Fibroblast of skin of left quadriceps (primary cell): ENCODE measurements at regions not wholly inside any gene's neighbourhood (a gene's known extent, or its start where the extent isn't known, plus 50 kb on each side); places are given as distances from the start of the nearest gene placed in this dataset.
"Not testable (repeated sequence)": the region's sequence is repeated elsewhere in the genome, so short reads cannot be mapped to it uniquely, and the experiment has no call there.

Experiments
- DNase-seq, 2 experiments: peaks; one replicate each; pipeline ENCODE4 v3.0.0-alpha.2; 2013; ENCODE audit warnings: low read depth in 2 of 2

DNA sequence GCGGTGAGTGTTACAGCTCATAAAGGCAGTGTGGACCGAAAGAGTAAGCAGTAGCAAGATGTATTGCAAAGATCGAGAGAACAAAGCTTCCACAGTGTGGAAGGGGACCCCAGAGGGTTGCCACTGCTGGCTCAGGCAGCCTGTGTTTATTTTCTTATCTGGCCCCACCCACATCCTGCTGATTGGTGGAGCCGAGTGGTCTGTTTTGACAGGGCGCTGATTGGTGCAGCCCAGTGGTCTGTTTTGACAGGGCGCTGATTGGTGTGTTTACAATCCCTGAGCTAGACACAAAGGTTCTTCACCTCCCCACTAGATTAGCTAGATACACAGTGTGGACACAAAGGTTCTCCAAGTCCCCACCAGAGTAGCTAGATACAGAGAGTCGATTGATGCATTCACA, 747.8 kb upstream of the NRXN1 start:
- not testable (repeated sequence) for DNase-seq

GRCh38 chr2:51778806-51779205, 746.9 kb upstream of the NRXN1 start:
- DNase-seq: no peak

DNA sequence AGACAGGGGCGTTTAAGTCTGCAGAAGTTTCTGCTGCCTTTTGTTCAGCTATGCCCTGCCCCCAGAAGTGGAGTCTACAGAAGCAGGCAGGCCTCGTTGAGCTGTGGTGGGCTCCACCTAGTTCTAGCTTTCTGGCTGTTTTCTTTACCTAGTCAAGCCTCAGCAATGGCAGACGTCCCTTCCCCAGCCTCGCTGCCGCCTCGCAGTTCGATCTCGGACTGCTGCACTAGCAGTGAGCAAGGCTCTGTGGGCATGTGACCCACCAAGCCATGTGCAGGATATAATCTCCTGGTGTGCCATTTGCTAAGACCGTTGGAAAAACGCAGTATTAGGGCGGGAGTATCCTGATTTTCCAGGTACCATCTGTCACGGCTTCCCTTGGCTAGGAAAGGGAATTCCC, 742.7 kb upstream of the NRXN1 start:
- DNase-seq: not testable (repeated sequence)

DNA sequence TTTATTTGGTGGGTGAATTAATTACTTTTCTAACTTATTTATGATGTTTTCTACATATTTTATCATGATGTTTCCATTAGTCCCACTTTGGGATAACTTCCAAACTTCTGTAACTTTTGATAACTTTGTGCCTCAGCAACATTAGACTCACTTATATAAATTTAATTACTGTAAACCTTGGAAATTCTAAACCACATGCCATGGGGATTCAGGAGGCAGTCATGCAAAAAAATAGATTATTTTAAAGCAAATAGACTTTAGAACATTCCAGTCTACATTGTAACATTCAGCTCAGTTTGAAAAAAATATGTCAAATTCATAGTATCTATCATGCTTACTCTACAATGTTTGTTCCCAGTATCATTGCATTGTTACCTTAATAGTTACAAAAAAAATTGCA, 728.5 kb upstream of the NRXN1 start:
- DNase-seq: no peak

GRCh38 chr2:51758081-51758480, 726.1 kb upstream of the NRXN1 start:
- DNase-seq: no peak

DNA sequence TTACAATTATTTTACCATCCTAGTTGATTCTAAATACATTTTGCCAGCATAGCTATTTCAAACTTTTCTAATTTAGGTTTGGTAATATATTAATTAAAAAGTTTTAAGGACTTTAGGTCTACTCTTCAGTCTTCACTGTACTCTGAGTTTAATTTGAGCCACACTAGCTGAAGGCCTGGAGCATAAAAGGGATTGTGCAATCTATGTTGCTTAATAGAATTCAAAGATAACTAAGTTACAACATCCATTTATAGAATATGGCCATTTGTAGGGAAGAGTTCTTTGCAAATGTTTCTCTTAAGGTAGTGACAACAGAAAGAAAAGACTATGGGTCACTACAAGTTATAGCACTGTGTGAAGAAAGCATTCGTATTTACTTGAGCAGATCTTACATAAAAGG, 702.2 kb upstream of the NRXN1 start:
- DNase-seq: peak in 1 of 2 experiments; percentile 29

- no peak for DNase-seq
These were observed 691.8 kb upstream of the NRXN1 start for GRCh38 chr2:51723691-51724090.

- peak; percentile 62 for DNase-seq
These were observed 690.4 kb upstream of the NRXN1 start for GRCh38 chr2:51722311-51722710.

DNA sequence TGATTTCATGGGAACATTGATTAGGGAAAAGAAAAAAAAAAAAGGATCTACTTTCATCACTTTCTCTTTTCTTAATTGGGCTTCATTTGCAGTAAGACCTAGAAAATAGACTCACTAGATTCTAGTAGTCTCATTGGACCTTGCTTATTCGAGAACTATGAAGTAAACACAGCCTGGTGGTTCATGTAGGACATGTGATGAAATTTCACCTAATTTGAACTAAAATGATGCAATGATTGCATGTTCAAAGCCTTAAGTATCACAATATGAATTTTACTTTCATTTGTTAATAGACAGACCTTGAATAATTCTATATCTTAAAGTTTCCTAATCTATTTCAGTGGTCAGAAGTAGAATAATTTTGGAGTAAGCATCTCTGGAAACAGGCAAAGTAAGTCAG, 688.9 kb upstream of the NRXN1 start:
- DNase-seq: no peak

GRCh38 chr2:51718881-51719280, 686.9 kb upstream of the NRXN1 start:
- DNase-seq: no peak

GRCh38 chr2:51717312-51717711, 685.4 kb upstream of the NRXN1 start:
- DNase-seq: peak; percentile 63 to 68

- peak in 1 of 2 experiments; percentile 53 for DNase-seq
These were observed 679.8 kb upstream of the NRXN1 start for GRCh38 chr2:51711766-51712165.

GRCh38 chr2:51710222-51710621, 678.3 kb upstream of the NRXN1 start:
- DNase-seq: no peak

GRCh38 chr2:51707625-51708024, 675.7 kb upstream of the NRXN1 start:
- DNase-seq: no peak

GRCh38 chr2:51706220-51706619, 674.3 kb upstream of the NRXN1 start:
- DNase-seq: no peak

- DNase-seq: no peak
These were observed 673.5 kb upstream of the NRXN1 start for GRCh38 chr2:51705417-51705816.

GRCh38 chr2:51698021-51698420, 666.1 kb upstream of the NRXN1 start:
- DNase-seq: no peak

DNA sequence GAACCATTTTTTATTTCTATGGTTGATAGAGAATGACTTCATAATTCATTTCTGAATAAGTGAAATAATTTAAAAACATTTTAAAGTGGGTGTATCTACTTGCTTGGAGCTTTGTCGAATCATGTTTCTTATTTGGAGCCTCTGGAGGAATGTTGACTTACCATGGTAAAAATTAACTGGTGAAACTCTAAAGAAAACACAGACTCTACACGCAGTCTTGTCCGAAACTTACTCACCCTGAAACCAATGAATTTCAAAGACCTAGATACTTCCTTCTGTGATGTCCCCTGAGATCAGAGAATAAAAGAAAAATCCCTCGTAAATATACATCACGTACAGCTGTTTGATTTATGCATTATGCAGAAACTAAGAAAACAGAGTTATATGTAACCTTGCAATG, 665.2 kb upstream of the NRXN1 start:
- no peak for DNase-seq

DNA sequence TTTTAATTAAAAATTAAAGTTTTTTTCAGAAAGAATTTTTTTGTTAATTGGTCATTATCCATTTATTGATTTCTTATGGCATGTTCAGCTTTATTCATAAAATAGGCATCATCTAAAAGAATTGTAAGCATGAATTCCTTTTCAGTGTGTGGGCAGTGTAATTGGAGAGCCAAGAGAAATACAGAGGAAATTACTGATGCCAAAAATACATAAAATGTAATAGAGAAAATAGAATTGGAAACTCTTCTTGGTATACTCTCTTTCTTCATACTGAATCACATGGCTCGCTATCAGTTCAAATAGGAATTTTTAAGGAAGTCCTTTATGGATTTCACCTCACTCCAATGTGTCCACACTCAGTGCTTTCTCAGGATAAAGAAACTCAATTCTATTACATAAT, 663.6 kb upstream of the NRXN1 start:
- peak; percentile 12 to 13 for DNase-seq

DNA sequence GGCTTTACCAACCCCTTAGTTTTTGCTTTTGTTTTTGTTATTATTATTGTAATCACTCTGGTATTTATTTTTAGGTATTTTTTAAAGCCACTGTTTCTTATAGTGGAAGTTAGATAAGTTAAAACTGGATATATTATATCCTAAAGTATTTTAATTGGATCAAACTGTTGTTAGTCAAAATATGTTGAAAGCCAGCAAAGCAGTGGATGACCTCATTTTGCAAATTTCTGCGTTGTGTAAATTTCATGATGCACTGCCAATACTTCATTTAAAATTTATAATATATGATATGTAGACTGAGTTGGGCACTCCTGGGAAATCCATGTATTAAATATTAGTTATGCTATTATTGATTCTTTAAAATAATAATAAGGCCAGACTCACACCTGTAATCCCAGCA, 661.7 kb upstream of the NRXN1 start:
- peak; percentile 17 to 19 for DNase-seq

- no peak for DNase-seq
These were observed 649.9 kb upstream of the NRXN1 start for GRCh38 chr2:51681854-51682253.

DNA sequence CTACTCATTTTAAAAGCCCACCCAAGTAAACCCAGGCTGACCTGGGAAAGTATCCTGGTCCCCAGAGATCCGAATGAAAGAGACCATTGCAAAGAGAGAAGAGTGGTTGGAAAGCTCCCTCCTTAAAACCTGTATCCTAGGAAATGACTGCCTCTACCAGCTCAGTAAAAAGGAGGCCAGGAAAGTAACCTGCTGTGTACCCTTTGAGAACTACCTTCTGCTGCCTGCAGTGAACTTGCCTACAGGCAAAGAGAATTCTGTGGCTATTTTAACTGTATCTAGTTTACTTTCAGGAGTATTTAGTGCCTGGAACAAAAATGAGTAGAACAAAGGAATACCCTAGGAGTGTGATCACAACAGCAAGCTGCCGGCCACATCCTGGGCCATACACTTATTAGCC, 641.7 kb upstream of the NRXN1 start:
- no peak for DNase-seq

DNA sequence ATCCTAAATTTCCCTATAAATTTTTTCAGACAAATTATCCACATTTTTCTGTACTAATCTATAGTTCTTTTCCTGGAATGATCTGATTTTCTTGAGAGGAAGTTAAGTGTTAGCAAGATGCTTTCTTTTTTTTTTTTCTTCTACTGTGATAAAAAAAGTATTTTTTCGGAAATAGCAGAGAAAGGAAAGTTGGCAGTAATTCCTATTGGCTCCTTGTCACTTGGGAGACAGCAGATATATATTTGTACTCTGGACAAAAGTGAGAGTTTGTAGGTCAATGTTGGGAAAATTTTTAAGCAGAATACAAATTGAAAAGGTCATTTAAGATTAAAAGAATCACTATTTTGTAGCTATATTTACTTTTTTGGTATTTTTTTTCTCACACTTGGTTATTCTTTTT, 635.7 kb upstream of the NRXN1 start:
- no peak for DNase-seq

GRCh38 chr2:51662187-51662586, 630.3 kb upstream of the NRXN1 start:
- DNase-seq: no peak

DNA sequence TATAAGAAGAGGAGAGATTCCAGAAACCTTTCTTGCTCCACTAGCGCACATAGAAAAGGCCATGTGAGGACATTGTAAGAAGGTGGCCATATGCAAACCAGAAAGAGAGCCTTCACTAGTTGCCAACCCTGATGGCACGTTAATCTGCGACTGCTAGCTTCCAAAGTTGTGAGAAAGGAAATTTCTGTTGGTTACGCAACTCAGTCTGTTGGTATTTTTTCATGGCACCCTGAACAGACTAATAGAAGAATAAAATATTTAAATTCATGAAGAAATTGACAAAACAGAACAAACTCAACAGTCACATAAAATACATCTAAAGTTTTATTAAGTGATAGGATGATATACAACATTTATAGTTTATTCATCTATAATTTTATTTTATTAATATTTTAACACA, 625.9 kb upstream of the NRXN1 start:
- DNase-seq: no peak
